GM19023 (cell line): ENCODE measurements at regions not wholly inside any gene's neighbourhood (a gene's known extent, or its start where the extent isn't known, plus 50 kb on each side); places are given as distances from the start of the nearest gene placed in this dataset.

ENCODE experiments used
- ATAC-seq: cut with Tn5 transposase; IDR thresholded peaks from one replicate; pipeline ENCODE4 v1.9.1; 2021; ENCODE audit warnings: mild to moderate bottlenecking, moderate library complexity; ENCODE audit not compliant: unreplicated experiment

DNA sequence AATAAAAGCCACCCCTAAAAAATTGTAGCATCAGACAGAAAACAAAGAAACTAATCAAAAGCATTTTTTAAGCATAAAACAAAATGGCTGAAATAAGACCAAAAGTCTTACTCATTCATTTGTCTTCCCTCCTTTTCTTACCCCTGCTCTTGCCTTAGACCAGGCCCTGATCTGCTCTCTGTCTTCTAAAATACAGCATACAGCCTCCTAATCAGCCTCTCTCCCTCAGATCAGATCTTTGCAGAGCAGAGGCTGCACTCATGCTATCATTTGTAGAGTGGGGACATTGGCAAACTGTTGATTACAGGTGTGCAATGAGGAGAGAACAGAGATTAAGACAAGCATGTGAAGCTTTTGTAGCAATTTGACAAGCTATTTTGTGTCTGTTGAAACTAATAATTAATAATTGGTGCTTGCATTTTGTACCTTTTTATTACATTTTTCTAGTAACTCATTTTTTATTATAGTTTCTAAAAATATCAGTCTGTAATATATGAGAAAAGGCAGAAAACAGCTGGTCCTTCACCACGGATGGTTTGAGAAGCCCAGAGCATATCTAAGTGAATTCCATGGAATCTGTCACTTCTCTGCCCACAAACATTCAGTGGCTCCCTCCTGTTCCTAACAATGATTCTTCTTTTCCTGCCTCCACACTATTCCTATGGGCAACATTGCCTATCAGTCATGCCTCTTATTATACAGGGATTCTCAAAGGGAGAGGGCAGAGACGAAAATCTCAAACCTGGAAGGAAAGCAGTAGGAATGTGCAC is 286.2 kb upstream of the STT3B start:
- no peak for ATAC-seq

DNA sequence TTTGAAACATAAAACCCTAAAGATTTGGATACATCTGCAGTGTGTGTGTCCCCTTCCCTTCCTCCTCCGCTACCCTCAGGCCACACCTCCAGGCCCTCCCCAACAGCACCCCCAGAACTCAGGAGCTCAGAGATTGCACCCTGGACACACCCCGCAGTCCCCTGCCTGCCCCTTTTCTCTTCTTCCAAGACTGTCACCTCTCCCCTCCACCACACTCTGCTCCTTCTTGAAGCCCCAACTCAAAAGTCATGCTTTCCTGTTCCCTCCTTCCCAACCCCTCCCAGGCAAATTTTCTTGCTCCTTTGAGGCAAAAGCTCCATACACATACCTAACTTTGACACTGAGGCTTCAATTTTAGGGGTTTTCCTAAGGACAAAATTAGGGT is 285.7 kb upstream of the STT3B start:
- no peak for ATAC-seq

DNA sequence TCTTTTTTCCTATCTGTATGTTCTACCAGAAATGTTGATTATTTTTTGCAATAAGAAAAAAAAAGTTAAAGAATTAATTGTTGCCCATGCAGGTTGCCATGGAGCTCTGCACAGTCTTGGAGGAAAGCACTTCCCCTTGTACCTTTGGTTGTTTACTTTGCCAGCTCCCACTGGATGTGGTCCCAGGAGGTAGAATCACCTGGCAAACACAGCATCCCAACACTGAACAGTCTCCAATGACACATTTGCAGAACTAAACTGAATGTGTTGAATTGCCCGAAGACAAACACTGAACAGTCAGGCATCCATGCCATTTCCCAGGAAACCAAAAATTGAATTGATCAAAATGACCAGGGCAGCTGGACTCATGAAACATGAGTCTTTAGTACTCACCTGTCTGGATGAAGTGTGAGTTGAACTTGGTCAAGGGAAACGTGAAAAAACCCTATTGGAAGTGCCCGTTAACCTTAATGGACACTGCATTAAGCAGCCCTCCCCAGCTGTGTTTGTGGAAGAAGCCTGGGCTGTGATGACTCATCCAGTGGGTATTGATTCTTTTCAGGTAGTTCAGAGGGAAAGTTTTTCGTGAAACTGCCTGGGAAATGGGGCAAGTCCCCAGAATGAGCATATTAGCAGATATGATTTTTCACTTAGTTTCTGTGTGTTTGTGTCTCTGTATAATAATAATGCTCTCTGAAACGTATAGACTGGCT is 284.7 kb upstream of the STT3B start:
- peak; percentile 64 for ATAC-seq

DNA sequence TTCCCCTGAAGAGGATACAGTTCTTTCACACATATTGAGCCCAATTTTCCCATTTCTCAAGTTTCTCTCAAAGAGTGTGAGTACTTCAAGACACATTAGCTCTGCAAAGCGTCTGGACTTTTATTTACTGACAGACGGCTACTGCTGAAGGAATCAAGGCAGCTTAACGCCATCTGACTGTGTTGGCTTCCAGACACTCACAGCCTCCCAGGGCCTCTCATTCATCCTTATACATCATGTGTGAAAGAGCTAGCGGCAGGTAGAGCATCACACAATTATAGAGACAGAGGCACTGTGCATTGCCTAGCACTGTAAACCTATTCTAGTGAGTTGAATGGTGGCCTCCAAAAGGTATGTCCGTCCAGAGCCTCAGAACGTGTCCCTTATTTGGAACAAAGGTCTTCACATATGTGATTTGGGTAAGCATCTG is 284.1 kb upstream of the STT3B start:
- no peak for ATAC-seq

DNA sequence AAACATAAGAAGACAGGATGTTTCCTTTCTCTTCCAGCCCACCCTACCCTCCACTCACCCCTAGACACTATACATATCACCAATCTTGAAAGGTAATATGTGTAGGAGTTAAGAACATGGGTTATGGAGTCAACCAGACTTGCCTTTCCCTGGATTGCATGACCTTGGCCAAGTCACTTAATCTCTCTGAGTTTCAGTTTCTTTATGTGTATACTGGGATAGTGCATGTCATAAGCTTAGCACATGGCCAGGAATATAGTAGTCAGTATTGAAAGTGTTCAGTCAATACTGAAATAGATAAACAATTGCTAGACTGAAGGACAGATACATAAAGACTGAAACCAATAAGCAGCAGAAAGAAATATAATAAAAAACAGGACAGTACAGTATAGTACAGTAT is 283.2 kb upstream of the STT3B start:
- no peak for ATAC-seq

DNA sequence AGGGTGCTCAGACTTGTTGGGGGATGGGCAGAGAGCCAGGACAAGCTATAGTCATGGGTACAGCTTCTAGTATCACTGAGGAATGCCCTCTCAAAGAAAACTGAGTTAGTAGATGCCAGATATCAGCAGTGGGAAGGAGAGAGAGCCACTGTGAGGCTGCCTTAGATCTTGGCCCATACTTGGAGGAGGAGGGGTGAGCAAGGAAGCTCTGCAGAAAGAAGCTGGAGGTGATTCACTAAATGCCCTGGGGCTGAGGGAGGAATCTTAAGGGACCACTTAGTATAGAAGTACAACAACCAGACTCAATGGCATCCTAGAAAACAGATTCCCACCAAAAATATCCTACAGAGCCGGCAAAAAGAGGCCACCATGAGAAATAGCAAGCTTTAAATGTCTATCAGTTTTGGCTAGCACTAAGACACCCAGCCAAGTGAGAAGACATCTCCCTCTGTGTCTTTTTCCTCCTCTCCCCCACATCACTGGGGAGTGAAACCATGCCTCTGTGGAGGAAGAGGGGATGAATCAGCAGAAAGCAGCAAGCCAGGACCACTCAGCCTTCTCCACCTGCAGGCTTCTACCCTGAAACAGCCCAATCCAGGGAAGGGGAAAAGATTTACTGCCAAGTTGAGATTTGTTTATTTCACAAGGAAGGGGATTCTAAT is 282.5 kb upstream of the STT3B start:
- ATAC-seq = no peak

DNA sequence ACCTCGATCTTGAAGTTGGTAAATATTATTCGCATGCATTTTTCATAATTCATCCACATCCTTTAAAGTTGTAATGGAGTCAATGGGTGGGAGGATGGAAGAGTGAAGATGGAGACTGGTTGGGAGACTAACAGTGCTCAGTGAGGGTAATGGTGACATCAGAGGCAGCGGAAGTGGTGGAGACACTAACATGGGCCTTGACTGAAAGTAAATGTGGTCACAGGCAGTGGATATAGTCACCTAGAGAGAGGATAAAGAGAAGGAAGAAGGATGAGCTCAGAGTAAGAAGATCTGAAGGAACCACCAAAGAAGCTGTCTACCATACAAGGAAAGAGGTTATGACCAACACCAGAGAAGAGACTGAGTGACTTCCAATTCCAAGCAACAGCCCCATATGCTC is 281.6 kb upstream of the STT3B start:
- ATAC-seq = no peak

DNA sequence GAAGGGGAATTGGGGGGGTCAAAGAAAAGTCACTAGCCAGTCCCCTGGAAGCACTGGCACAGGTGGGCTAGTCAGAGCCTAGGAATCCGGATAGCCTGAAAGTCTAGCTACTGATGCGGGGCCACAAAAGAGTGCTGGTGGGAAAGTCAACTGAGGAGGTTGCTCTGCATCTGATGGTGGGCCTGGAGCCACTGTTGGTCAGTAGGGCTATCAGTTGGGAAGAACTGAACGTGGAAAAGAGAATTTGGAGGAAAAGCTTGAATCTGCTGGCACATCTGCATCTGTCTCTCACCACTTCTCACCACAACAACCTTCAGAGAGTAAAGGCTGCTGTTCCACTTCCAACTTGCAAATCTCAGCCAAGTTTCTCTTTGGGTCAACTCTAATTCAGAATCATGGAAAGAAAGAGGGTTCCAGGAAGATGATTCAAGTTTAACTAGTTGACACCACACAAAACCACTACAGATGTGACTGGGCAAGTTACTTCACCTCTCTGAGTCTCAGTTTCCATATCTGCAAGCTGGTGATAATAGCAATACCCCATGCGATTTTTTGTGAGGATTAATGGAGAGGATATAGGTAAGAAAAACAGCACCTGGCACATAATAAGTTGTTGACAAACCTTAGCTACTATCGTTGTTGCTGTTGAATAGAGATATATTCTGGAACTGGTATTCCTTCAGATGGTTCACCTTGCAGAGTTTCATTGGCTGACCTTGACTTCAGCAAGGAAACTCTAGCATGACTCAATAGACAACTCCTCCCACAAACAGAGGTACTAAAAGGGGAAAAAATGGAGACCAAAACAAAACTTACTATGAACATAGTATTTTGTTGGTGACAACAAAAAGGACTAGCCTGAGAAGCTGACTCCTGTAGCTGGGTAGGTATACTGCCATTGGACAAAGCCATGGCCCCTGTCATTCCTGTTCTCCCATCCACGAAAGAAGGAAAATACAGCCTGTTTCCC is 280.2 kb upstream of the STT3B start:
- no peak for ATAC-seq

DNA sequence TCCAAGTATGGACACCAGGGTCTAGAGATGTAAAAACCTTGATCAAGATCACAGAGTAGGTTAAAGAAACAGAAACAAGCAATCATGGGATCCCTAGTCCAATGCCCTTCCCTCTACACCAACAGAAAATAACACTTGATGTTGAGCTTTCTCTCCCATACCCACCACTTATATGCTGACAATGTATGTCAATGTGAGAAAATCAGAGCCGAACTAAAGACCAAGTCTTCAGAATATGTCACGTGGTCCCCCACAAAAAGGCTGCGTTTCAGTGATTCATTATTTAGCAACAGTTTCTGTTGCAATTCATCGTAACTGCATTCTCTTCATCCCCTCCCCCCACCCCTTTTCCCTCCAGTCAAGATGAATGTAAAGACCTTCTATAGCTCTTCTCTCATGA is 278.9 kb upstream of the STT3B start:
- ATAC-seq = no peak

DNA sequence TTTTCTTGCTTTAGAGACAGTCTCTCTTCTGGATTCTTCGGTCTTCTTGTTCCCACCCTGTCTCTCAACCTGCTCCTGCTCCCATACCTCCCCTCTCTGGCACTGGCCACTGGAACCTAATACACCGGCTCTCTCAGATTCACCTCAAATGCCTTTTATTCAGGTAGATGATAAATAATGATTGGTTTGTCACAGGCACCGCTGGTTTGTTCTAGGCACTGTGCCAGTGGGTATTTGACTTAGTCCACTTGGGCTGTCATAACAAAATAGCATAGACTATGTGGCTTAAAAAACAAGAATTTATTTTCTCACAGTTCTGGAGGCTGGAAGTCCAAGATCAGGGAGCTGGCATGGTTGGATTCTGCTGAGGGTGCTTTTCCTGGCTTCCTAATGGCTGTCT is 278.2 kb upstream of the STT3B start:
- ATAC-seq = no peak

DNA sequence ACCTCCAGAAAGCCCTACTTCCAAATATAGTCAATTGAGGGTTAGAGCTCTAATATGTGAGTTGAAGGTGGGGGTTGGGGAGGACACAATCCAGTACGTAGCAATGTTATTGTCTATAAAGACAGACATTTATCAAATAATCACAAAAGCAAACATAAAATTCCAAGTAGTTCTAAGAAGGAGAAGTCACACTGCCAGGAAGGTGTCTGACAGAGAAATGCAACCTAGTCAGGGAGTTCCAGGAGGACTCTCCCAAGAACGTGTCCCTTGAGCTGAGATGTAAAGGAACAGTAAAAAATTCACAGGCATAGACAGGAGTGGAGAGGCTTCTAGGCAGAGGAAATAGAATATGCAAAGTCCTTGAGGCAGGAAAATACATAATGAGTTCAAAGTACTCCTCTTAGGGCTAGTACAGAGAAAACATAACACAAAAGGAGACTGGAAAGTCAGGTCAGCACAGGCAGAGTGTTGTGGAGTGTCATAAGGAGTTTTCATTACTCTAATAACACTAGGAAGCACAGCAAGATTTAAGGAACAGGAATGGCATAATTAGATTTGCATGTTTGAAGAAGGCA is 277.6 kb upstream of the STT3B start:
- ATAC-seq = no peak

DNA sequence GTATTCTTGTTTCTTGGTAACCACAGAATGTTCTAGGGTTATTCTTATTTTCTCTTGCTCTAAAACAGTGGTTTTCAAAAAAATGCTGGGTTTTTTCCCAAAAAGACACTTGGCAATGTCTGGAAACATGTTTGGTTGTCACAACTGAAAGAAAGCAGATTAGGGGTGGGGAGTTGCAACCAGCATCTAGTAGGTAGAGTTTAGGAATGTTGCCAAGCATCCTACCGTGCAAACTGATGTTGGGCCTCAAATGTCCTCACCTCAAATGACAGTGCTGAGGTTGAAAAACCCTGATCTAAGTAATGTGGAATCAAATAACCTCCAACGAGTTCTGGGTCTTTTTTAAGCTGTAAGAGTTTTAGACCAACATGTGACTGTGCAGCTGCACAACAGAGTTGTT is 270.5 kb upstream of the STT3B start:
- no peak for ATAC-seq

DNA sequence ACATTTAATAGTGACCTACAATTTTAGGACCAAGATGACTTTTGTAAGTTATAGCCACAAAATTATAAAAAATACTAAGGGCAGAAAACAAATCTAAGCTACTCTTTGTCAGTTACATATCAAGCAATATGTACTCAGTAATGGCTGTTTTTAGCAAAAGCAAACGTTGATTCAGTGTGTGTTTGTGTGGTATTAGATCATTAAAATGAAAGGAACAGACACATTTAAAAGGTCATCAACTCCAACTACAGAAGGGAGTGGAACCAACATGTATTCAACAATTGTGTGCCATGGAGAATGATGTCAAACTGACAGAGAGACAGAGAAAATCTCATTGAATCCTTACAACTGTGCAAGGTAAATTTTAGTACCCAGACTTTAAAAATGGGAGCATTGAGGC is 268.8 kb upstream of the STT3B start:
- no peak for ATAC-seq

DNA sequence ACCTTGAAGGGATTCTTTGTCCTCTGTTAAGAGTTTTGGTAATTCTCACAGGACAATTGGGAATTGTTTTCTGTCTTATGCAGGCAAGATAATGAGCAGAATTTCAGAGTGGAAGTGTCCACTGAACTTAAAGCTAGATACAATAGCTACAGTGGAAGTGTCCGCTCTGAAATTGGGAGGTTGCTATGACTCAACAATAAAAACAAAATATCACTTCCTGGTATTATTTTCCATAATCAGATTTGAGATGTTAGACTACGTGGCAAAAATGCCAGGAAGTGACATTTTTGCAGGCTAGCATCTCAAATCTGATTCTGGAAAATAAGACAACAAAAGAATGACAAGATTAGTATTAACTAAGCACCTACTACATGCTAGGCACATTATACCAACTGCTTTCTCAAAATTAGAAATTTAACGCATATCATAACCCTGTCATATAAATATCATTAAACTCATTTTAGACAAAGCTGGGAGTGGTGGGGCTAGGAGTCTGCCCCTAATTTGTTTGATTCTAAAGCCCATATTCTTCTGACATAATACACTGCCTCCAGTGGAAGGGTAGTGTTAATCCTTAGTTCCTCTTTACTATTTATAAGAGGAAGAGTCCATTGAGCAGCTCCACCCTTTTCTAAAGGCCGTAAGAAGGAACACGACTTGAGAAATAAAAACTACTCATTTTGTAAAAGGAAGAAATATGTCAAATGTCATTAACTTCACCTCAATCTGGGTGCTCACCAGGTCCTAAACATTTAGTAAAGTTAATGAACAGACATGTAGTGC is 266.9 kb upstream of the STT3B start:
- no peak for ATAC-seq

DNA sequence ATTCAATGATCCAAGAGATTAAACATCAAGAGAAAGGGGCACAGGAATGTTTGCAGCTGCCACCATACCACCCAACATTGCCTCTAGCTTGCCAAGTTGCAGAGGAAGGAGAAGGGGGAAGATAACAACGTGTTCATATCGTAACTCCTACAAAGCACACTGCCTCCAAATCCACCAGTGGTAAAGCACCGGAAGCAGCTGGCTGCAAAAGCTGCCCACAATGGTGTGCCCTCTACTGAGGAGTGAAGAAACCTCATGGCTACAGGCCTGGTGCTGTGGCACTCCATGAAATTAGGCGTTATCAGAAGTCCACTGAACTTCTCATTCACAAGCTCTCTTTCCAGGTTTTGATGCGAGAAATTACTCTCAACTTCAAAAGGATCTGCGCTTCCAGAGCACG is 263.9 kb upstream of the STT3B start:
- no peak for ATAC-seq

DNA sequence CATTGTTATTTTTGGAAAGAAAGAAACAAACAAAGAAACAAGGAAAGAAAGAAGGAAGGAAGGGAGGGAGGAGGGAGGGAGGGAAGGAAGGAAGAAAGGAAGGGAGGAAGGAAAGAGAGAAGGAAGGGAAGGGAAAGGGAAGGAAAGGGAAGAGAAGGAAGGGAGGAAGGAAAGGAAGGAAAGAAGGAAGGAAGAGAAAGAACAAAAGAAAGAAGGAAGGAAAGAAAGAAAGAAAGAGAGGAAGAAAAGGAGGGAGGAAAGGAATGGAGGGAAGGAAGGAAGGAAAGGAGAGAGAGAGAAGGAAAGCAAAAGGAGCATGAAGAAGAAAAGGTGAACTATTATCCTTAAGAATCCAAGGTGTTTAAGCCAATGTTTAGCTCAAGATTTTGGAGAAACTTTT is 262.7 kb upstream of the STT3B start:
- ATAC-seq = no peak

DNA sequence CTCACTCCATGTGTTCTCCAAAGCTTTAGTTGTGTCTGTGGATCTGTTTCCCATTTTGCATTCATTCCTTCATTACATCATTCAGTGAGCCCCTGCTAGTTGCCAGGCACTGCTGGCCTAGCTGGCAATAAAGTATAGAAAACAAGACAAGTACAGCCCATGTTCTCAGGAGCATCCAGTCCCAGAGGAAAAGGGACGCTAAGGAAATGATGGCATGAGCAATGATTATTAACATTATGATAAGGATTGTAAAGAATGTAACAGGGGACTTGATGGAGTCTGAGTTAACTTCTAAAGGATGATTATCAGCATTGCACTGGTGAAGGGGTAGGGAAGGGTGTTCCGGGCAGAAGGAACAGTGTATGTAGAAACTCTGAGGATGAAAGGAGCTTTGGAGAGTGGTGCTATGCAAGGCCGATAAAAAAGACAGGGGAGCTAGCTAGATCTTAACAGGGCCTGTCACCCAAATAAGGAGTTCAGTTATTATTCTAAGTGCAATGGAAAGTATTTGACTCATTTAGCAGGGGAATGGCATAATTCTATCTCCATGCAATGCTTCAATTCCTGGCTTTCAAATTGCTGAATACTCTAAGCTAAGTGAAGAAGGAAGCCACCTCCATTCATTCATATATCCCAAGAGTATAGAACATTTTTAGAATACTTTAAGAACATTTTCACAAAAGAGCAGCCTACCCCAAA is 258.2 kb upstream of the STT3B start:
- no peak for ATAC-seq

DNA sequence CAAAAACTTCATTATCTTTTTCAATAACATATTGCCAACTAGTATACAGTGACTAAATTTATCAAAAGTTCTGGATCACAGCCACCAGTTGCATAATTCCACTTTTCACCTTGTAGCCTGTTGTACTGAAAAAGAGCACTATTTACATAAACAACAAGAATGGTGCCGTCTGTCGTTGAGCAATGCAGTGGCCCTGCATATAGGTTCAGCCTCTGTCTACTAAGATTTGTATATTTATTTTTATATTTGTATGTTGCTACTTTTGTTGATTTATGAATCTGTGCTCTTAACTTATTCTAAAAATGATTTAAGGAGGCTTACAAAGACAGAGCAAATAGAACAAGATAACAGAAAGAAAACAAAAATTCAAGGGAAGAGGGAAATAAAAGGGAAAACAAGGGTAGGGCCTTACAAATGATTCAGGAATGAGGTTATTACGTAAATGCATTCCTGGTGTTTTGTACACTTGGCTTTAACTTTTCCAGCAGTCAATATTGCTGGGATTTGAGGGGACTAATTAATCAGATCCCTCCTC is 257.6 kb upstream of the STT3B start:
- no peak for ATAC-seq

DNA sequence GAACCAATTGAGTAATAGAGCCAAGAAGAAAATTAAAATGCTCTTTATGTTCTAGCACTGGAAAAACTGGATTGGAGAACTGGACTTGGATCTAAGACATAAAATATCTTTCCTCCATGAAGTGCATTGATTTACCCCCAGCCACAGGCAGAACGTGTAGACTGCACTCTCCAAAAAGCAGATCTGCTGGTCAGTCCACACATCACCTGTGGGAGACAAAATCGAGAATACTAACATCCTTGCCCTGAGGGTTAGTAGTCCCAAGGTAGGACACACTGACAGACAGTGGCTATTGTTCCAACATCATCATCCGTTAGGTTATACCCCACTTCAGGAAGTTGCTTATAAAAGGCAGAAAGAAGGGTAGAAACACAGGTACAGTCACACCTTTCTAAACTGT is 257.1 kb upstream of the STT3B start:
- ATAC-seq = no peak
